Endodermal cell (in vitro differentiated cells): ENCODE measurements at regions not wholly inside any gene's neighbourhood (a gene's known extent, or its start where the extent isn't known, plus 50 kb on each side); places are given as distances from the start of the nearest gene placed in this dataset.

ENCODE experiments used
- DNase-seq: peaks from one replicate; pipeline ENCODE4 v3.0.0-alpha.2; 2017
- H3K27ac ChIP-seq: 2 replicates; pipeline ENCODE4 v1.5.1; 2013; ENCODE audit warnings: mild to moderate bottlenecking, low read depth, low read length, moderate library complexity
- H3K27me3 ChIP-seq: 2 replicates; pipeline ENCODE4 v1.6.1; 2013; ENCODE audit warnings: mild to moderate bottlenecking, low read length, moderate library complexity; ENCODE audit not compliant: insufficient read depth, control insufficient read depth, poor library complexity, severe bottlenecking
- H3K36me3 ChIP-seq: 2 replicates; pipeline ENCODE4 v1.7.0; 2013; ENCODE audit warnings: mild to moderate bottlenecking, low read length, moderate library complexity; ENCODE audit not compliant: control insufficient read depth, insufficient read depth
- H3K4me1 ChIP-seq: one replicate; pipeline ENCODE4 v1.7.0; 2013; ENCODE audit warnings: low read length; ENCODE audit not compliant: control insufficient read depth, insufficient read depth
- H3K4me3 ChIP-seq: 2 replicates; pipeline ENCODE4 v1.5.1; 2013; ENCODE audit warnings: mild to moderate bottlenecking, low read length, moderate library complexity
- H3K9ac ChIP-seq: 2 replicates; pipeline ENCODE4 v1.6.1; 2013; ENCODE audit warnings: mild to moderate bottlenecking, low read length, moderate library complexity; ENCODE audit not compliant: poor library complexity, severe bottlenecking; ENCODE audit errors: extremely low read depth
- H3K9me3 ChIP-seq: 2 replicates; pipeline ENCODE4 v1.6.1; 2013; ENCODE audit warnings: mild to moderate bottlenecking, low read length, moderate library complexity; ENCODE audit not compliant: control insufficient read depth
- H3K27ac Mint-ChIP-seq: 2 replicates; pipeline ENCODE4 v1.8.0; 2020; ENCODE audit warnings: mixed read lengths
- H3K27me3 Mint-ChIP-seq: 2 replicates; pipeline ENCODE4 v1.8.0; 2021; ENCODE audit warnings: mild to moderate bottlenecking, mixed read lengths; ENCODE audit not compliant: insufficient read depth
- H3K36me3 Mint-ChIP-seq: 2 replicates; pipeline ENCODE4 v1.8.0; 2020; ENCODE audit warnings: low read depth, mixed read lengths
- H3K4me1 Mint-ChIP-seq: 2 replicates; pipeline ENCODE4 v1.8.0; 2020; ENCODE audit warnings: mixed read lengths
- H3K4me3 Mint-ChIP-seq: 2 replicates; pipeline ENCODE4 v1.8.0; 2020; ENCODE audit warnings: mild to moderate bottlenecking, moderate library complexity, mixed read lengths
- H3K9me3 Mint-ChIP-seq: 2 replicates; pipeline ENCODE4 v1.8.0; 2020; ENCODE audit warnings: mild to moderate bottlenecking, mixed read lengths
- CTCF ChIP-seq: fragments of 200-600 bp; sonication (generic); conservative IDR thresholded peaks from 2 replicates; pipeline ENCODE4 v1.5.0; 2021; ENCODE audit warnings: antibody characterized with exemption, mild to moderate bottlenecking
- WGBS, 2 experiments: methylation state at CpG; one replicate each; pipeline versions ENCODE4 v1.1.5 to v1.1.7; 2013; ENCODE audit warnings: missing lambda C conversion rate in 2 of 2, mixed read lengths in 1 of 2; ENCODE audit not compliant: insufficient coverage in 1 of 2, insufficient read length in 1 of 2; 5-methylcytosine and 5-hydroxymethylcytosine counted together

- H3K27ac ChIP-seq = no peak overlapping the region
- H3K4me1 ChIP-seq = no peaks in the 10 kb centered on the region
- no peaks in the 10 kb centered on the region for H3K36me3 ChIP-seq
- Mint-ChIP-seq H3K27me3 (no peaks in the 10 kb centered on the region), H3K4me3 (no peak overlapping the region), H3K9me3 (no peaks in the 10 kb centered on the region), H3K36me3 (no peaks in the 10 kb centered on the region), H3K27ac (no peak overlapping the region), H3K4me1 (no peaks in the 10 kb centered on the region)
- no peak overlapping the region for H3K4me3 ChIP-seq
- H3K27me3 ChIP-seq = no peaks in the 10 kb centered on the region
- TF ChIP-seq CTCF = no peak
- H3K9ac ChIP-seq = no peak overlapping the region
- 100% methylated on average over 1 of the region's 1 CpG; no CpG with 5 or more reads in 1 of the 2 experiments for WGBS, 2 experiments
- no peaks in the 10 kb centered on the region for H3K9me3 ChIP-seq
- DNase-seq = no peak
Measured at GRCh38 chr18:67815280-67815679, 298.8 kb upstream of the DSEL start.

DNA sequence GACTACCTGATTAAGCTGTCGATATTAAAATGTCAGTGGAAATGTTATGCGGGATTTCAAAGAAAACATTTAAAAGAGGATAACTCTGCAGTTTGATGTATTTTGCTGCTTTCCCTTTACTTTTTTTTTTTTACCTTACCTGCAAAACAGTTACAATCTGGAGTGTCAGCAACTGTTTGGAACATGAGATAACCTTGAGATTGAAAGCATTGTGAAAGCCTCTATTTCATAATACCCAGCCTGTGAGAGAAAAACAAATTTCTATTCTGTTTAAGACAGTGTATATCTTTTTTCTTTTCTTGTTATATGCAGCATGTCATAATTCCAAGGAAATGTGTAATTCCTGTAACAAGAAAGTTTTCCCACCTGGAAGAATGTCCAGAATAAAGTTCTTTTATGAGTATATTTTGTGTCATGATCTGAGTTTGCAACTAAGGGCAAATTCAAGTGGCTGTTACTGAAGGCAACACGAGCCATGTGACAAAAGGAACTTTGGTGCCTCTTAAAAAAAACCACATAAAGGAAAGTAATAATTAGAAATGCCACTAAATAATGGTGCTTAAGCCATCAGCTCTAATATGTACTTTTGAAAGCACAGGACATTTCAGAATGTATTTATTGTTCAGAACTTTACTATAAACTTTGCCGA is 297.0 kb upstream of the DSEL start:
- Histone ChIP-seq H3K4me1 (no peaks in the 10 kb centered on the region), H3K4me3 (no peak overlapping the region), H3K27me3 (no peaks in the 10 kb centered on the region), H3K27ac (no peak overlapping the region), H3K9me3 (no peaks in the 10 kb centered on the region), H3K9ac (no peak overlapping the region), H3K36me3 (no peaks in the 10 kb centered on the region)
- Mint-ChIP-seq H3K27me3 (no peaks in the 10 kb centered on the region), H3K4me3 (no peak overlapping the region), H3K27ac (no peak overlapping the region), H3K4me1 (no peaks in the 10 kb centered on the region), H3K36me3 (no peaks in the 10 kb centered on the region), H3K9me3 (no peaks in the 10 kb centered on the region)
- 93% methylated on average over 4 of the region's 4 CpGs; no CpG with 5 or more reads in 1 of the 2 experiments for WGBS, 2 experiments
- TF ChIP-seq CTCF = no peak
- DNase-seq = no peak

- Histone ChIP-seq H3K9ac (no peak overlapping the region), H3K9me3 (peaks cover 16% of the 10 kb centered on the region), H3K4me3 (no peak overlapping the region), H3K27ac (no peak overlapping the region), H3K4me1 (no peaks in the 10 kb centered on the region), H3K27me3 (no peaks in the 10 kb centered on the region), H3K36me3 (no peaks in the 10 kb centered on the region)
- Mint-ChIP-seq H3K36me3 (no peaks in the 10 kb centered on the region), H3K4me3 (no peak overlapping the region), H3K27ac (no peak overlapping the region), H3K9me3 (peaks cover 22% of the 10 kb centered on the region), H3K27me3 (peaks cover 1% of the 10 kb centered on the region), H3K4me1 (peaks cover 3% of the 10 kb centered on the region)
- WGBS, 2 experiments = 93 to 96% methylated on average over 6 of the region's 6 CpGs
- no peak for DNase-seq
- TF ChIP-seq CTCF = no peak
Measured at GRCh38 chr18:67805261-67805660, 288.7 kb upstream of the DSEL start.
